ENCODE measurements at regions not wholly inside any gene's neighbourhood (a gene's known extent, or its start where the extent isn't known, plus 50 kb on each side); places are given as distances from the start of the nearest gene placed in this dataset.

GRCh38 chr21:28431527-28432200, 561.0 kb downstream of the LTN1 start:
- H3K4me3 ChIP-seq (replicated peaks; ENCODE audit: low read depth, low read length), result no peak overlapping the region
- no peaks in the 10 kb centered on the region for H3K36me3 ChIP-seq (ENCODE audit: control insufficient read depth, insufficient read depth, low read length)
- TF ChIP-seq CTCF (IDR thresholded peaks at IDR 0.05; ENCODE audit: insufficient read depth, low read length, poor library complexity, severe bottlenecking), result no peak
- no peak for DNase-seq (ENCODE audit: extremely low read depth, insufficient read length)
- no peaks in the 10 kb centered on the region for H3K27me3 ChIP-seq (replicated peaks; ENCODE audit: control insufficient read depth, insufficient read depth, low read length)

GRCh38 chr21:28431022-28431421, 561.7 kb downstream of the LTN1 start:
- no peak for TF ChIP-seq CTCF (IDR thresholded peaks at IDR 0.05; ENCODE audit: insufficient read depth, low read length, poor library complexity, severe bottlenecking)
- H3K4me3 ChIP-seq (replicated peaks; ENCODE audit: low read depth, low read length), result no peak overlapping the region
- DNase-seq (ENCODE audit: extremely low read depth, insufficient read length), result no peak
- H3K27me3 ChIP-seq (replicated peaks; ENCODE audit: control insufficient read depth, insufficient read depth, low read length), result no peaks in the 10 kb centered on the region
- no peaks in the 10 kb centered on the region for H3K36me3 ChIP-seq (ENCODE audit: control insufficient read depth, insufficient read depth, low read length)

GRCh38 chr21:28429161-28429560, 563.5 kb downstream of the LTN1 start:
- Histone ChIP-seq H3K4me3 (replicated peaks; ENCODE audit: low read depth, low read length) (no peak overlapping the region), H3K36me3 (ENCODE audit: control insufficient read depth, insufficient read depth, low read length) (no peaks in the 10 kb centered on the region), H3K27me3 (replicated peaks; ENCODE audit: control insufficient read depth, insufficient read depth, low read length) (no peaks in the 10 kb centered on the region)
- TF ChIP-seq CTCF (IDR thresholded peaks at IDR 0.05; ENCODE audit: insufficient read depth, low read length, poor library complexity, severe bottlenecking), result no peak
- DNase-seq (ENCODE audit: extremely low read depth, insufficient read length), result no peak

- Histone ChIP-seq H3K36me3 (ENCODE audit: control insufficient read depth, insufficient read depth, low read length) (no peaks in the 10 kb centered on the region), H3K4me3 (replicated peaks; ENCODE audit: low read depth, low read length) (no peak overlapping the region), H3K27me3 (replicated peaks; ENCODE audit: control insufficient read depth, insufficient read depth, low read length) (no peaks in the 10 kb centered on the region)
- DNase-seq (ENCODE audit: extremely low read depth, insufficient read length), result no peak
- no peak for TF ChIP-seq CTCF (IDR thresholded peaks at IDR 0.05; ENCODE audit: insufficient read depth, low read length, poor library complexity, severe bottlenecking)
These were observed 565.2 kb downstream of the LTN1 start for GRCh38 chr21:28427394-28428022.

- Histone ChIP-seq H3K27me3 (replicated peaks; ENCODE audit: control insufficient read depth, insufficient read depth, low read length) (no peaks in the 10 kb centered on the region), H3K4me3 (replicated peaks; ENCODE audit: low read depth, low read length) (no peak overlapping the region), H3K36me3 (ENCODE audit: control insufficient read depth, insufficient read depth, low read length) (no peaks in the 10 kb centered on the region)
- no peak for DNase-seq (ENCODE audit: extremely low read depth, insufficient read length)
- TF ChIP-seq CTCF (IDR thresholded peaks at IDR 0.05; ENCODE audit: insufficient read depth, low read length, poor library complexity, severe bottlenecking), result no peak
These were observed 566.1 kb downstream of the LTN1 start for GRCh38 chr21:28426545-28426944.
